ENCODE measurements at regions not wholly inside any gene's neighbourhood (a gene's known extent, or its start where the extent isn't known, plus 50 kb on each side); places are given as distances from the start of the nearest gene placed in this dataset.

- Histone ChIP-seq H4K20me1 (replicated peaks; ENCODE audit: control insufficient read depth, insufficient read depth, low read length) (no peaks in the 10 kb centered on the region), H2AFZ (ENCODE audit: low read depth, low read length) (no peak overlapping the region), H3K9me1 (ENCODE audit: control insufficient read depth, insufficient read depth, low read length) (no peaks in the 10 kb centered on the region), H3K27ac (ENCODE audit: extremely low read depth, low read depth, low read length) (no peak overlapping the region), H3K36me3 (ENCODE audit: control insufficient read depth, insufficient read depth, low read length) (no peaks in the 10 kb centered on the region), H3K4me3 (no peak overlapping the region), H3K4me1 (replicated peaks in 1 of 2; ENCODE audit: control insufficient read depth in 2 of 2, insufficient read depth in 2 of 2, low read length in 2 of 2) (no peaks in the 10 kb centered on the region), H3K27me3 (ENCODE audit: control insufficient read depth in 2 of 2, insufficient read depth in 2 of 2, low read length in 2 of 2) (no peaks in the 10 kb centered on the region), H3K9ac (ENCODE audit: insufficient read depth in 1 of 2, low read depth in 2 of 2, low read length in 2 of 2) (no peak overlapping the region), H3K4me2 (ENCODE audit: insufficient read depth, low read length) (no peak overlapping the region), H3K79me2 (ENCODE audit: control insufficient read depth, insufficient read depth, low read length) (no peaks in the 10 kb centered on the region), H3K9me3 (replicated peaks; ENCODE audit: control insufficient read depth, insufficient read depth, low read depth, low read length) (no peaks in the 10 kb centered on the region)
- DNase-seq (ENCODE audit: extremely low read depth in 1 of 4, low spot score in 3 of 4) (no peak), ATAC-seq (no peak), FAIRE-seq (no peak)
- intact Hi-C loops (cut with micrococcal nuclease) (no loop called here), in situ Hi-C loops (cut with MboI) (no loop called here)
- 0% methylated on average over 1 of the region's 1 CpG for WGBS (ENCODE audit: insufficient coverage, low coverage, missing lambda C conversion rate)
- CTCF ChIA-PET (ENCODE audit: low intra/inter-chr PET ratio): no interaction called here
- POLR2A ChIA-PET: no interaction called here
- TF ChIP-seq, protein P1, sequence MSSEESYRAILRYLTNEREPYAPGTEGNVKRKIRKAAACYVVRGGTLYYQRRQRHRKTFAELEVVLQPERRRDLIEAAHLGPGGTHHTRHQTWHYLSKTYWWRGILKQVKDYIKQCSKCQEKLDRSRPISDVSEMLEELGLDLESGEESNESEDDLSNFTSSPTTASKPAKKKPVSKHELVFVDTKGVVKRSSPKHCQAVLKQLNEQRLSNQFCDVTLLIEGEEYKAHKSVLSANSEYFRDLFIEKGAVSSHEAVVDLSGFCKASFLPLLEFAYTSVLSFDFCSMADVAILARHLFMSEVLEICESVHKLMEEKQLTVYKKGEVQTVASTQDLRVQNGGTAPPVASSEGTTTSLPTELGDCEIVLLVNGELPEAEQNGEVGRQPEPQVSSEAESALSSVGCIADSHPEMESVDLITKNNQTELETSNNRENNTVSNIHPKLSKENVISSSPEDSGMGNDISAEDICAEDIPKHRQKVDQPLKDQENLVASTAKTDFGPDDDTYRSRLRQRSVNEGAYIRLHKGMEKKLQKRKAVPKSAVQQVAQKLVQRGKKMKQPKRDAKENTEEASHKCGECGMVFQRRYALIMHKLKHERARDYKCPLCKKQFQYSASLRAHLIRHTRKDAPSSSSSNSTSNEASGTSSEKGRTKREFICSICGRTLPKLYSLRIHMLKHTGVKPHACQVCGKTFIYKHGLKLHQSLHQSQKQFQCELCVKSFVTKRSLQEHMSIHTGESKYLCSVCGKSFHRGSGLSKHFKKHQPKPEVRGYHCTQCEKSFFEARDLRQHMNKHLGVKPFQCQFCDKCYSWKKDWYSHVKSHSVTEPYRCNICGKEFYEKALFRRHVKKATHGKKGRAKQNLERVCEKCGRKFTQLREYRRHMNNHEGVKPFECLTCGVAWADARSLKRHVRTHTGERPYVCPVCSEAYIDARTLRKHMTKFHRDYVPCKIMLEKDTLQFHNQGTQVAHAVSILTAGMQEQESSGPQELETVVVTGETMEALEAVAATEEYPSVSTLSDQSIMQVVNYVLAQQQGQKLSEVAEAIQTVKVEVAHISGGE (CRISPR knock-in tag; IDR thresholded peaks at IDR 0.05): 0 out of 6 replicates have a peak, but pooled peaks of 1 of the 3 experiments have one; percentile 8
- TF ChIP-seq ATF1 (CRISPR knock-in tag; IDR thresholded peaks at IDR 0.05) (no peak), ATF1 (tag; IDR thresholded peaks at IDR 0.05) (no peak)
- BruUV-seq (replicated peaks): no TSS peak
Measured at GRCh38 chr3:64299206-64299605, 73.9 kb upstream of the PRICKLE2 start.
